ENCODE measurements at regions not wholly inside any gene's neighbourhood (a gene's known extent, or its start where the extent isn't known, plus 50 kb on each side); places are given as distances from the start of the nearest gene placed in this dataset.

- H3K27me3 ChIP-seq (ENCODE audit: insufficient read depth, low read depth): no peaks in the 10 kb centered on the region
- no peak overlapping the region for H3K4me2 ChIP-seq
- no peaks in the 10 kb centered on the region for H3K4me1 ChIP-seq (ENCODE audit: low read depth, poor library complexity, severe bottlenecking)
- no peak overlapping the region for H2AFZ ChIP-seq (ENCODE audit: low read depth)
- H3K79me2 ChIP-seq (ENCODE audit: insufficient read depth, low read depth): no peaks in the 10 kb centered on the region
- H3K36me3 ChIP-seq (ENCODE audit: insufficient read depth): no peaks in the 10 kb centered on the region
- H3K4me3 ChIP-seq (IDR thresholded peaks at IDR 0.05; ENCODE audit: insufficient read depth, low read depth, low read length): no peak overlapping the region
- no peak for TF ChIP-seq CTCF (conservative IDR thresholded peaks at IDR 0.05; ENCODE audit: low read depth, low read length)
- no peak overlapping the region for H3K9ac ChIP-seq
- no peaks in the 10 kb centered on the region for H4K20me1 ChIP-seq (ENCODE audit: insufficient read depth)
- H3K27ac ChIP-seq: no peak overlapping the region
Observed at GRCh38 chr1:207268337-207268736, 53.1 kb upstream of the CD55 start.

- Histone ChIP-seq H2AFZ (ENCODE audit: low read depth) (no peak overlapping the region), H4K20me1 (ENCODE audit: insufficient read depth) (no peaks in the 10 kb centered on the region), H3K9ac (no peak overlapping the region), H3K36me3 (ENCODE audit: insufficient read depth) (no peaks in the 10 kb centered on the region), H3K4me2 (no peak overlapping the region), H3K4me1 (ENCODE audit: low read depth, poor library complexity, severe bottlenecking) (no peaks in the 10 kb centered on the region), H3K27me3 (ENCODE audit: insufficient read depth, low read depth) (no peaks in the 10 kb centered on the region), H3K27ac (no peak overlapping the region), H3K4me3 (IDR thresholded peaks at IDR 0.05; ENCODE audit: insufficient read depth, low read depth, low read length) (no peak overlapping the region), H3K79me2 (ENCODE audit: insufficient read depth, low read depth) (no peaks in the 10 kb centered on the region)
- no peak for TF ChIP-seq CTCF (conservative IDR thresholded peaks at IDR 0.05; ENCODE audit: low read depth, low read length)
Observed at GRCh38 chr1:207268753-207269511, 52.5 kb upstream of the CD55 start.

All from KMS-11 (cell line).